Central memory CD4-positive, alpha-beta T cell (primary cell): ENCODE measurements at regions not wholly inside any gene's neighbourhood (a gene's known extent, or its start where the extent isn't known, plus 50 kb on each side); places are given as distances from the start of the nearest gene placed in this dataset.

ENCODE experiments used
- DNase-seq: peaks from one replicate; pipeline ENCODE4 v3.0.0; 2022

DNA sequence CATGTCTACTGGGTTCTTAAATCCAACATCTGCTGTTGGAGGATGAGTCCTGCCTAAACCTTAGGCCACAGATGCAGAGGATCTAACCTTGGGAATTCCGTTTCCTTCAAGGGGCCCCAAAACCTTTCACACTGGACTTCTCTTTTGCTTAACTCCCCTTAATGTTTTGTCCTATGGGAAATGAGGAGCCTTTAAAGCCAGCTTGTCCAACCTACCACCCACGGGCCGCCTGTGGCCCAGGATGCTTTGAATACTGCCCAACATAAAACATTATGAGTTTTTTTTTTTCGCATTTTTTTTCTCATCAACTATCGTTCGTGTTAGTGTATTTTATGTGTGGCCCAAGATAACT lies 157.2 kb upstream of the SLC1A4 start:
- no peak for DNase-seq

DNA sequence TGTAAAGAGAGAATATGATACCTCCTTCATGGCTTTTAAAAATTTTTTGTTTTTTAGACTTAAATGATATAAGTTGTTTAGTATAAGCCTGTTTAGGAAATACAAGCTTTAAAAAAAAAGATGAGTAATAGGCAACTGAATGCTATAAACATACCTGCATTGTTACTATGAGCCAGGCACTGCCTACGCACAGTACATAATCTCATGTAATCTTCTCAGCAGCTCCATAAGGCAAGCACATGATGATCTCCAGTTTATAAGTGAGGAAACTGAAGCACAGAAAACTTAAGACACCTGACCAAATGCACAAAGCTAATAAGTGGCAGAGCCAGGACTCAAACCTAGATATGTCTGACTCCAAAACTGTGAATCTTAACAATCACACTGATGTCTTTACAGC lies 156.3 kb upstream of the SLC1A4 start:
- DNase-seq: no peak

DNA sequence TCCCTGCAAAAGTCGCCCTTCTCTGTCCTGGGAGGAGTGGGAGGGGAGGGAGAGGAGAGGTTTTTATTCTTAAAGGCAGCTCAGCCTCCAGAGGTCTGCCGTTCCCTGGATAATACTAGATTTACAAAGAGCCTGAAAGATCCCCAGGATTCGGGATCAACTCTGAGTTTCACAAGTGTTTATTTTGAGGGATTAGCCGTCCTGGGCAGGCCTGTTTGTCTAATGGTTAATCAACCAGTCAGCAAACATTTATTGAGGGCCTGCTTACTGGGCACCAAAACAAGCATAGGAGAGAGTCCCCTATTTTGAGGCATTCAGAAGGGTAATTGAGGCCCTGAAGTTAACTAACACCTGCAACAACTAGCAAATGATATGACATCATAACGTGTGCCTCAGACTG lies 152.6 kb upstream of the SLC1A4 start:
- DNase-seq: no peak

DNA sequence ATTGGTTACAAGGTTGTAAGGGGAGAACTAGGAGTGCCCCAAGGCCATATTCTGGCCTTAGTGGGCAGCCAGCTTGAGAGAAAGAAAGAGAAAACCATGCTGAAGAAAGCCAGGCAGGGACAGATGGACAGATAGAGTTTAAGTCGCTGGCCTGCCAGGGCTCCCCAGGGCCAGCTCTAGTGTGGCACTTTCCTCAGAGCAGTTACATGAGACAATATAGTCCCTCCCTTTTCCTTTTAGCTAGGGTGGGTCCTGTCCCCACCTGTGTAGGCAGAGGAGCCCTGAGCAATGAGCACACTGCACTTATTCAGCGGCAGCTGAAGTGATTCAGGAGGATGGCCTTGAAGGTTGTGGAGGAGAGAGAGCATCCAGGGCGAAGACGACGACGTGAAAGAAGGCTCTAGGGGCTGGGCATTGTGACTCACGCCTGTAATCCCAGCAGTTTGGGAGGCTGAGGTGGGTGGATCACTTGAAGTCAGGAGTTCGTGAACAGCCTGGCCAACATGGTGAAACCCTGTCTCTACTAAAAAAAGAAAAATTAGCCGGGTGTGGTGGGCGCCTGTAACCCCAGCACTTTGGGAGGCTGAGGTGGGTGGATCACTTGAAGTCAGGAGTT lies 152.0 kb upstream of the SLC1A4 start:
- DNase-seq: no peak

DNA sequence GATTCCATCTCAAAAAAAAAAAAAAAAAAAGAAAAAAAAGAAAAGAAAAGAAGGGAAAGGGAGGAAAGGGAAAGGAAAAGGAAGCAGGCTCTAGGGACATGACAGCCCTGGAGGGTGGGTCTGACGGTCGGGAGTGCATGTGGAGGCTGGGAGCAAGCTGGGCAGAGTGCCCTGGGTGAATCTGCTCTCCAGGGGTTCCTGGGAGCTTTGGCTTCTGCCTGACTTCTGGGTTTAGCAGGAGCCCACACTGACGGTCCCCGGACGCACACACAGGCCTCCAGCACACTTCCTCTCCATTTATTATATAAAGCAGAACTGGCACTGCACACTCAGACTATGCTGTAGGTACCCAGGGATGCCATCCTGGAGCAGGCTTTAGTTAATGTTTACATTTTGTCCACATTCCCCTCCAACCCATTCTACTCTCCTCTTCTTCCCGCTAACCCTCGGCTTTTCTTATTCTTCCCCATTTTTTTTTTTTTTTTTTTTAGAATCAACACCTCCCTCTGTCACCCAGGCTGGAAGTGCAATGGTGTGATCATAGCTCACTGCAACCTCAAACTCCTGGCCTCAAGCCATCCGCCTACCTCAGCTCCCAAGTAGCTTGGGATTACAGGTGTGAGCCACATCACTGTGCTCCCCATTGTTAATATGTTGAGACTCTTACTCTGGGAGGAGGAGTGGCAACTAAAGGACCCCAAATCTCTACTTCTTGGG lies 151.1 kb upstream of the SLC1A4 start:
- DNase-seq: no peak

DNA sequence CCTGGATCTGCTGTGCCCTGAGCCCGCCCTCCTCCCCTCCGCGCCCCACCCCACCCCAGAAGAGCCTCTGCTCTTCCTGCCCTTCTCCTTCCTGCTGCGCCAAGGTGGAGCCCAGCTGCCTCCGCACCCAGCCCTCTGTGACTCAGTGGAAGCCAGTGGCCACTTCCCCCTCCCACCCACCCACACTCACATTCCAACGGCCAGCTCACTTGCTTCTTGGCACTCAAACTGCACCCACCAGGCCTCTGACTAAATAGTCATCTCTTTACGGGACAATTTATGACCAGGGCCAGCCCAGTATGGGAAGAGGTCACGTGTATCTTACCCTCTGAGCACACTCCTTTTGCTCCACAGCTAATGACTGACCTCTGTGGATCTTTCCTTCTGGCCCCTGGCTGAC lies 150.4 kb upstream of the SLC1A4 start:
- no peak for DNase-seq

DNA sequence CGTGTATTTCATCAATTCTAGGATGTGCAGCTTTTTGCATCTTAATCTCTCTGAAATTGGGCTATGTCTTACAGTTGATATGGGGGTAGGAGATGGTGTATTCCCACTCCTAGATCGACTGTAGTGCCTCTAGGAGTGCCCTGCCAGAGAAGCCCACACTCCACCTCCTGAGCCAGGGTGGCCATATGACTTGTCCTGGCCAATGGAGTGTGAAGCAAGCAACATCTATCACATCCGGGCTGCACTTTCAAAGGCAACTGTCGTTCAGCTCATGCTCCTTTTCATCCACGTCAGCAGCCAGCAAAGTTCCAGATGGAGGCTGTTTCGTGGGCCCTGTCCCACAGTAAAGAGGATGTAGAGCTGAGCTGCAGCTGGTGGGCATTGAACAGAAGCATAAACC lies 149.4 kb upstream of the SLC1A4 start:
- no peak for DNase-seq

DNA sequence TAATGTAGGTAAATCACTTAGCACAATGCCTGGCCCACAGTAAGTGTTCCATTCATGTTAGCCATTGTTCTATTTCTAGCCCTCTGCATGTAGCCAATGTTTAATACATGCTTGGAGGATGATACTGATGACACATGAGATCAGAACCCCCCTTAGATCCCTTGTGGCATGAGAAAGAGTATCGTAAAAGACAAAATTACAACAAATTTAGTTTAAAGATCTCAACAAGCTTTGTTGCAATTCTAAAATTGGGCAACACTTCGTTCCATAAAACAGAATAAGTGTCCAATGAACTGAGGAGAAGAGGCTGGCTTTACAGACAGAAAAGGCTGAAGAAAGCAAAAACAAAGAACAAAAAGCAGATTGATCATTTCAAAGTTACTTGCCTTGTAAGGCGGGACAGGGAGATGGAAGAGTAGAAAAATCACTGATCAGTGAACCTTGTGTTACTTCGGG lies 148.7 kb upstream of the SLC1A4 start:
- no peak for DNase-seq

DNA sequence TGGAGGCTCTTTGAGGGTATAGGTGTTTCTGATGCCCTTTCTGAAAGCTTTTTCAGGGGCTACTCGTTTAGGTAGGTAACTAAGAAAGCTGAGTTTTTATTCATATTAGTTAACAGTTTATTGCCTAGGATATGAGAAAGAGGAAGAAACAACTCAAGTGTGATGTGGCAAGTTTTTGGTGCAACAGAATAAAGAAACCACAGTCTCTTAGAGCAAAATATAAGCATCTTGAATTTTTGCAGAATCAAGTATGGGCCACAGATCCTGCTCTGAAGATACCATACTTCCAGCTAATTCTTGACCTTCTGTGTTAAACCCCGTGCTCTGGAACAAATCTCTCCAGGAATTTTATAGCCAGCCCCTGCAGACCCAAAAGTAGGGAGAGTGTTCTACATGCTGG lies 147.7 kb upstream of the SLC1A4 start:
- DNase-seq: no peak

DNA sequence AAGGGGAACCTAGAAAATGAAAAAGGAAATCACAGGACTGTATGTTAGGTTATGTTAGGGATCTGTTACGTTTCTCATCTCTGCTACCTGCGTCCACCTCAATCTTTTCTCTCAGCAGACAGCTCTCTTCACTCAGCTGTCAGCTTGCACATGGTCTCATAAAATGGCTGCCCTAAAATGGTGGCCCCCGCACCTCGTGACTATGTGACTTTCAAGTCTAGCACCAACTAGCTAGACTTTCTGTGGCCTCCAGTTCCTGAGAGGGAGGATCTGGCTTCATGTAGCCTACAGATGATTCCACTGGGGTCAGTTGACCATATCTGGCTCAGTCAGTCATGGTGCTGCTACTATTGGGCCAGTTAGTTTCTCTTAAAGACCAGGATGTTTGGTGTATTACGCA lies 147.2 kb upstream of the SLC1A4 start:
- no peak for DNase-seq

DNA sequence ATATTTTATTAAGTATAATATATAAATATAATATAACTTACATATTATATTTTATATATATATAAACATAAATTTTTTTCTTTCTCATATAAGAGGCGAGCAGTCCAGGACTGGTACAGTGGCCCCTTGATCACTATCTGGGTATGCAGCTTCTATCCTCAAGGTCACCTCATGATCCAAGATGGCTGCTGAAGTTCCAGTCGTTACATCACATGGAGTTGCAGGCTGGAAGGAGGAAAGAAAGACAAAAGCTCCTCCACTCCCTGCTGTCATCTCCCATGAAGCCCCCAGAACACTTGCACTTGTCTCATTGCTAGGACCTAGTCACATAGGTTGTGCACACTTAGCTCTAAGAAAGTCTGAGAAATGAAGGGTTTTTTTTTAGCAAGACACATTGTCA lies 145.1 kb upstream of the SLC1A4 start:
- no peak for DNase-seq

DNA sequence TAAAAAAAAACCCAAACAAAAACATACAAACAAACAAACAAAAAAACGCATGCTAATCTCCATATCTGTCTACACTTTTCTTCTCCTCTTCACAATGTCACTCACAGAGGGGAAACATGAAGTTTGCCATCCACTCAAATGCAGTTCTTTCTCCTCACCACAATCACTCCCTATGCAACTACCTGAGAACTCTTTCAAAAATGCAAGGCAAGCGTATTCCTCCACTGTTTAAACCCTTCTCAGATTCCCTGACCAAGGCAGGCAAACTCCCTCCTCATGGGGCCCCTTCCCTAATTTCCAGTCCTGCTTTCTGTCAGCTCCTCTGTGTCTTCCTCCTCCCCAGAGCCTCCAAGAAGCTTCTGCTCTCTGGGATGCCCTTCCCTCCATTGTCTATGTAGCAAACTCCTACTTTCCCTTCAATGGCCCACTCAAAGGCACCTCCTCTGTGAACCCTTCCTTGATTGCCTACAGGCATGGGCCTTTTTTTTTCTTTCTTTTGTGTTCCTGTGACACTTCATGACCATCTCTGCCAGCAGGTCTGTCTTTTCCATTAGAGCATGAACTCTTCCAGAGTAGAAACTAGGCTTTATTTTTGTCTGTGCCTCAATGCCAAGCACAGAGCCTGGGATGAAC lies 143.8 kb upstream of the SLC1A4 start:
- DNase-seq: no peak

DNA sequence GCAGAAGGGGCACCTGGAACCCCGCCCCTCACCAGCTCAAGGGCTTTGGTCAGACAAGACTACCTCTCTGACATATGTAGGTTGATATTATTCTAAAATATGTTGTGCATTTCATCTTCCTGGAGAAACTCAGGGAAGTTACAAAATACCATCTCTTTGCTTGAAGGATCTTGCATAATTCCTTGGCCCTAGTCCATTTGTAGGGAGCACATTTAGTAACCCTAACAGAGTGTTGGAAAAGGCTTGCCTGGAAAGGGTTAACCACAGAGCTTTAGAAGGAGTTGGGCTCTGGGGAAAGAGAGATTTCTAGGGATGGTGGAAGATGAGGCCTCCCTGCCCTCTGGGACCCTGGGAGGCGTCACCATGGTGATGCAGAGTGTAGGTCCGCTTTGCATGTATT lies 143.0 kb upstream of the SLC1A4 start:
- DNase-seq: no peak

DNA sequence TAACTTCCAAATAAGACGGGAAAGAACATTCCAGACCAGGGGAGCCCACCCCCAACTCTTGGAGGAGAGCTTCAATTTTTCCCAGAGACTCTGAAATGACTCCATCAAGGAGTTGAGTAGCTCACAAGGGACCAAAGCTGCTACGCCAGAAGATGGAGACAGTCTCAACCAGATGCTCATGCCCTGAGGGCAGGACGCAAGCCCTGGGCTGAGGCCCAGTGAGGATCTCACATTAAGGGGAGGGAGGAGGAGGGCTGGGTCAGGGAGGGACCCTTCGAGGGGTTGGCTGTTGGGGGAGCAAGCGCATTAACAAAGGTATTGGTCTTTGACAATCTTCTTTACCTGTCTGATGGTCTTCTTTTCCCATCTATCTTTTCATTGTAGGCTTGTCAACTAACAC lies 141.3 kb upstream of the SLC1A4 start:
- no peak for DNase-seq

DNA sequence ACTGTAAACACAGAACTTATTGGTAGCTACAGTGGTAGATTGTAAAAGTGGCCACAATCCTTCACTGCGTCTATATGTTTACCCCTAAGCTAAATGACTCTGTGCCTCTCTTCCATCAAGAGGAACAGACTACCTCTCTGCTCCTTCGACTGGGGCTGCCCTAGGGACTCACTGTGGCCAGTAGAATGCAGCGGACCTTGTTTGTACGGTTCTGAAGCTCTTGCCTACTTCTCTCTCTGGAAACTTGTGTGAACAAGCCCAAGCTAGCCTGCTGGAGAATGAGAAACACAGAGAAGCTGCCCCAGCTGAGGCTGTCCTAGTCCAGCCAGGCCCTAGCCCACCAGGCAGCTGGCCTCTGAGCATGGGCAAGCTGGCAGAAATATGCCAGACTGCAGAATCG lies 140.8 kb upstream of the SLC1A4 start:
- DNase-seq: no peak

DNA sequence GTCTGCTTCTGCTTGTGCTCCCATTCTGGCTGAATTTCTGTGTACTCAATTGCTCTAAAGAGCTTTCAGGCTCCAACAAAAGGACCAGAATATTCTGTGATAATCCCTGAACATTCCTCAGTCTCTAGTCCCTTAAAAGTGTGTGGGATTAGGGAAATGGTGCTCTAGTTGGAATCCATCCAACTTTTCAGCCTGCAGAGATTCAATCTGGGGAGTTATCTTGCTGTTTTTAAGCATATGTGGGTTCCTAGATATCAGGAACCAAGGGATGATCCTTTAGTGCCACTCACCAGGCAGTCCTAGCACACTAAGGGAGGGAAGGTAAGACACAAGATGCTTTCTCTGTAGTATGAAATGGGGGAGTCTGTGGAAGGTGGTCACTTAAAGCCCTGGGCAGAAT lies 140.3 kb upstream of the SLC1A4 start:
- no peak for DNase-seq

DNA sequence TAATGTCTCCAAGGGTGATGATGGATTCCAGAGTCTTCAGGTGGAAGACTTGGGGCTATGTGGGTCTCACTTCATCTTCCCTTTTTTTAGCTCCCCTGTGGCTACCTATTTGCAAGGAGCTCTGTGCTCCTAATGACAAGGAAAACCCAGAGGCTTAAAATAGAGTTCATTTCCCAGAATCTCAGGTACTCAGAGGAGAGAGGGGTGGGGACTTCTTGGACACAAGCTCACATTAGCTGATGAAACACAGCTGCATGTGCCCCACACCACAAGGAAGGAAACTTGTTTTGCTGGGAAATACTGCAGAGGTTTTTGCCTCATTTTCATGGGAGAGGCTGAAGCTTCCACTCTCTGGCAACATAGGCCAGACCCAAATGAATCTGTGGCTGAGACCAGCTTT lies 138.6 kb upstream of the SLC1A4 start:
- DNase-seq: no peak

DNA sequence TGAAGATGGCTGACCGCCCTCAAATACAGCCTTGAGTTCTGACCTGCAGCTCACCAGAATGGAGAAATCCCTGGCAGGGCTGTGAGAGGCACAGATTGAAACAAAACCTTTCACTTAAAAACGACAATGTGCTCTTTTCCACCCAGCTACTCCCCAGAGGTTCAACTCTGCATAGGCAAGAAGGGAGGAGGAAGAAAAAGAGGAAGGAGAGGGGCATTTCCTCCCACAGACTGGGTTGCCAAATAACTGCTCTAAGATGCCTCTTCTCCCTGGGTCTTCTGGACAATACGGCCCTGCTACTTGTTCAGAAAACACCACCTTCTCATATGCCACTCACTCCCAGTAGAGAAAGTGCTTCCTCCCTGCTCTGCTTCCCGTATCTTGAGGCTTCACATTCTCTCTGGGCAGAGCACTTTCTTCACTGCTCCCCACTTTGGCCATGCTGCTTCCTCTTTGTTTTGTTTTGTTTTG lies 136.4 kb upstream of the SLC1A4 start:
- DNase-seq: no peak

DNA sequence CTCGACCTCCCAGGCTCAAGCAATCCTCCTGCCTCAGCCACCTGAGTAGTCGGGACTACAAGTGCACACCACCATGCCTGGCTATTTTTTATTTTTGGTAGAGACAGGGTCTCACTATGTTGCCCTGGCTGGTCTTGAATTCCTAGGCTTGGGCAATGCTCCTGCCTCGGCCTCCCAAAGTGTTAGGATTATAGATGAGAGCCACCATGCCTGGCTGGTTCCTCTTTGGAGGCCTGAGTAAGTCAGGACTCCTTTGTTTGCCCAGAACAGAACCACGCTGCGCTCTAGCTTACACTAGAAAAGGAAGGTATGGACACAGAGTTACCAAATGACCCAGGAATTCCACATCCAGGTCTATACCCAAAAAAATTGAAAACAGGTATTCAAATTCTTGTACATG lies 135.9 kb upstream of the SLC1A4 start:
- no peak for DNase-seq

DNA sequence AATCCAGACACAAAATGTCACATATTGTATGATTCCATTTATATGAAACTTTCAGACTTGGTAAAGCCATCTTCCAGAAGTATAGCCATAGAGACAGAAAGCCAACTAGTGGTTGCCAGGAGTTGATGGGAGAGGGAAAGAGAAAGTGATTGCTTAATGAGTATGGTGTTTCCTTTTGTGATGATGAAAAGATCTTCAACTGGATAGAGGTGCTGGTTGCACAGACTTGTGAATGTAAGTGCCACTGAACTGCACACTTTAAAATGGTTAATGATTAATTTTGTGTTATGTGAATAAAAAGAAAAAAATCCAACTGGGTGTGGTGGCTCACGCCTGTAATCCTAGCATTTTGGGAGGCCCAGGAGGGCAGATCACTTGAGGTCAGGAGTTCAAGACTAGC lies 135.3 kb upstream of the SLC1A4 start:
- DNase-seq: no peak

DNA sequence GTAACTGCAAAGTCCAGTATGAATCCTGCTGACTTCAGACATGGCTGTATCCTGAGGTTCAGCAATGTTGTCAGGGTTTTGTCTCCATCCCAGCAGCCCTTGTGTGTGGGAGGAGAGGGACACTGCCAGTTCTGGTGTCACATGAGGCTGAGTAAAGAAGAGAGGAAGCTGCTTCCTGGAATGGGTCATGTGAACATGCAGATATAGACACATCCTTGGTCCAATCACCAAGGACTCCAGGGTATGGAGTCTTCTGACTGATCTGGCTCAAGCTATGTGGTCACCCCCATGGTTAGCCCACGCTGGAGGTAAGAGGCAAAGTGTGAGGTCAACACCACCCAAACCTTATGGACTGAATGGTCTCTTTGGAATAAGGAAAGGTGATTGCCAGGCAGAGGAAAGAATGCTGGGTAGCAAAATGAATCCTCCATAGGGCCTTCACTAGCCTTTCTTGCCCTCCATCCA lies 134.4 kb upstream of the SLC1A4 start:
- DNase-seq: no peak

DNA sequence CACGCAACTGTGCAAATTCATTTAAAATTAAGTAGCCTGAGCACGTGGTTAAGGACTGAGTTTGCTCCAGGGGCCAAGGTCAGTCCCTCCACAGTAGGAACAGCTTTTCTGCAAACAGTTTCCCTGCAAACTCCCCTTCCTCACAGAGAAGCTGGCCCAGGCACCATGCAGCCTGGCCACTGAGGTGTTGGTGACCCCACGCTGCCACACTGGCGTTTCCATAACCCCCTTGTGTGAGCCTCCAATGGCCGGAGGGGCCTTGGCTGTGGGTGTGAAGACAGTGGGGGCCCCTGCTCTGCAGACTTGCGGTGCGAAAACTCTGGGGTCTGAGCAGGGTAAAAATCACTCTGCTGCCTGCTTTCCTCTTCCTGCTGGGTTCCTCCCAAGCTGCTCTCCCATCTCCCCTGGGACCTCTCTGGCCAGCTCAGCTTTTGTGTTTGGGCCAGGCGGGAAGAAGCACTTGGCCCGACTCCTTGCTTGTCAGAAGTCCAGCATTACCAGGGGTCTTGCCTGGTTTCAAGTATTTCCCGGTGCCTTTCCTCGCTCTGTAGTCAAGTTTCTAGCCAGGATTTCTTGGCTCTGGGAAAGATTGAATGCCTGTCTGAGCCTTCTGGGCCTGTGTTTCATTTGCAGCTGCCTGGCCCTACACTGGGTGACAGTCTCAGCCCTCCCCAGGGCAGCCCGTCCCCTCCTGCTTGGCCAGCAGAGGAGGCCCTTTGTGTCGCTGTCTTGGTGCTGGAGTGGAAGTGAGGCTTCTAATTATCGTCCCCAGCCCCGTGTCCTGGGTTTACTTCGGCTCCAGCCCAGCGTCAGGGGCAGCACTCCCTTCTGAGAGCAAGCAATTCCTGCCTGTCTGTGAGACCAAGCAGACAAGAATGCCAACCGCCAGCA lies 131.4 kb upstream of the SLC1A4 start:
- no peak for DNase-seq
